NB4 (cell line): ENCODE measurements at regions not wholly inside any gene's neighbourhood (a gene's known extent, or its start where the extent isn't known, plus 50 kb on each side); places are given as distances from the start of the nearest gene placed in this dataset.

Experiments
- DNase-seq: peaks from one replicate; pipeline ENCODE4 v3.0.0; 2010; ENCODE audit warnings: low read depth
- H3K4me3 ChIP-seq: one replicate; pipeline ENCODE4 v1.5.1; 2011; ENCODE audit warnings: mild to moderate bottlenecking, low read depth, low read length, moderate library complexity
- CTCF ChIP-seq: IDR thresholded peaks from one replicate; pipeline ENCODE4 v1.5.1; 2012; ENCODE audit warnings: low read depth, low read length
- MAX ChIP-seq: IDR thresholded peaks from 2 replicates; pipeline ENCODE4 v1.6.1; 2011; ENCODE audit warnings: low read depth, low read length
- MYC ChIP-seq: IDR thresholded peaks from 2 replicates; pipeline ENCODE4 v1.6.1; 2011; ENCODE audit warnings: low read depth, low read length
- POLR2A ChIP-seq: IDR thresholded peaks from 2 replicates; pipeline ENCODE4 v1.6.1; 2011; ENCODE audit warnings: mild to moderate bottlenecking; ENCODE audit not compliant: insufficient read length; ENCODE audit errors: extremely low read depth

- no peak overlapping the region for H3K4me3 ChIP-seq
- no peak for TF ChIP-seq POLR2A
- no peak for TF ChIP-seq CTCF
- TF ChIP-seq MYC, result no peak
- TF ChIP-seq MAX, result no peak
- no peak for DNase-seq
Measured at GRCh38 chr20:24894488-24894887, 54.6 kb upstream of the CST7 start.

- TF ChIP-seq MAX, result no peak
- no peak for TF ChIP-seq CTCF
- no peak for TF ChIP-seq POLR2A
- TF ChIP-seq MYC, result no peak
Measured at GRCh38 chr20:24894967-24895366, 54.1 kb upstream of the CST7 start.

GRCh38 chr20:24895431-24895830, 53.6 kb upstream of the CST7 start:
- no peak for DNase-seq
- no peak for TF ChIP-seq POLR2A
- no peak for TF ChIP-seq CTCF
- no peak for TF ChIP-seq MYC
- TF ChIP-seq MAX, result no peak
- H3K4me3 ChIP-seq, result no peak overlapping the region

More at GRCh38 chr20:24894967-24895366, 54.1 kb upstream of the CST7 start:
- DNase-seq, result no peak
- no peak overlapping the region for H3K4me3 ChIP-seq

- H3K4me3 ChIP-seq, result no peak overlapping the region
- no peak for DNase-seq
- TF ChIP-seq MYC (no peak), POLR2A (no peak), CTCF (no peak), MAX (no peak)
Measured at GRCh38 chr20:24895898-24896658, 53.0 kb upstream of the CST7 start.

- DNase-seq, result no peak
- no peak overlapping the region for H3K4me3 ChIP-seq
- TF ChIP-seq POLR2A, result no peak
- TF ChIP-seq MYC, result no peak
- no peak for TF ChIP-seq MAX
- TF ChIP-seq CTCF, result no peak
Measured at GRCh38 chr20:24896984-24897383, 52.1 kb upstream of the CST7 start.
